ENCODE measurements at regions not wholly inside any gene's neighbourhood (a gene's known extent, or its start where the extent isn't known, plus 50 kb on each side); places are given as distances from the start of the nearest gene placed in this dataset.

DNA sequence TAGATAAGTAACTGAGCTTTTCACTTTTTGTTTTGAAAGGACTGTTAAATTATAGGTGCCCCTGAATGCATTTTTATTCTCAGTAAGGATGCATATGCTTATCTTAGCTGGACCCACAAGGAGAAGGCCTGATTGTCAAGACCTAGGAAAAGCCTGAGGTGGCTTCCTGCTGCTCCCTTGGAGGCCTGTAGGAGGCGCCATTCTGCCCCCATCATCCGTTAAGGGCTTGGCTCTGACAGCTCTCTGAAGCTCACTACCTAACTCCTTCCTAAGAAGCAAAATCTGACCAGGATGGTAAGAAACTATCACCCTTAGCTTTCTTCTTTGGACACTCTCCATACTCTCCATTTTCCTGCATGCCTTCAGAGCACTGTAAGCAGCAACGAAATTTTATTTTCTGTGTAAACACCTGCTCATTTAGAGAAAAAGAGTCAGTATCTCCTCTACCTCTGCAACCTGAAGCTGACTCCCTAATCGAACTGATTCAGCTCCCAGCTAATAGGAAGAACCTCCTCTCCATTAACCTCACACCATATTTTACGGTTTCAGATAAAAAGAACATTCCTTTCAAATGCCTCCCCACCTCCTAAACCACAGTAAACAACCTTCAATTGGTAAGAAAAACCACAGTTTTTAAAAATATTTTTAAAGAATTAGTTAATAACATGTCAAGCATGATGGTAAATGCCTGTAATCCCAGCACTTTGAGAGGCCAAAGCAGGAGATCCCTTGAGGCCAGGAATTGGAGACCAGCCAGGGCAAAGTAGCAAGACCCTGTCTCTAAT lies 73.4 kb upstream of the EDNRA start:
- Histone ChIP-seq H3K36me3 (ENCODE audit: control insufficient read depth in 2 of 2, insufficient read depth in 1 of 2, low read length in 2 of 2) (no peaks in the 10 kb centered on the region), H3K4me1 (ENCODE audit: control insufficient read depth, insufficient read depth, low read length) (no peaks in the 10 kb centered on the region), H3K27ac (ENCODE audit: extremely low read depth, low read depth, low read length) (no peak overlapping the region), H3K4me3 (ENCODE audit: low read depth, low read length) (no peak overlapping the region), H3K9me3 (ENCODE audit: control insufficient read depth, insufficient read depth, low read depth, low read length) (no peaks in the 10 kb centered on the region)
- ChIA-PET POLR2A (no interaction called here), CTCF (interaction anchor here (0.6 to 1.5 kb wide), 3 partner anchors 26 to 192 kb away, joined by 3 to 7 read pairs (median 4); no protein-coding TSS in a partner anchor)
- TF ChIP-seq ZNF791 (tag by site-specific recombination; IDR thresholded peaks at IDR 0.05) (no peak), KLF8 (tag by site-specific recombination; IDR thresholded peaks at IDR 0.05) (no peak), BCL11A (tag by site-specific recombination; IDR thresholded peaks at IDR 0.05; ENCODE audit: low read depth) (no peak), ZNF830 (tag by site-specific recombination; IDR thresholded peaks at IDR 0.05; ENCODE audit: low read depth) (no peak), KLF10 (tag by site-specific recombination; IDR thresholded peaks at IDR 0.05) (no peak), MEIS1 (CRISPR knock-in tag; IDR thresholded peaks at IDR 0.05; ENCODE audit: borderline replicate concordance) (no peak), ZNF629 (tag by site-specific recombination; IDR thresholded peaks at IDR 0.05) (no peak), FEZF1 (tag by site-specific recombination; IDR thresholded peaks at IDR 0.05) (no peak), ZNF571 (tag by site-specific recombination; IDR thresholded peaks at IDR 0.05) (no peak), ZNF473 (tag by site-specific recombination; IDR thresholded peaks at IDR 0.05) (no peak), ZBTB7A (tag by site-specific recombination; IDR thresholded peaks at IDR 0.05; ENCODE audit: low read depth) (no peak), ZNF202 (tag by site-specific recombination; IDR thresholded peaks at IDR 0.05; ENCODE audit: borderline replicate concordance) (no peak), ZNF510 (tag by site-specific recombination; IDR thresholded peaks at IDR 0.05; ENCODE audit: insufficient replicate concordance) (no peak), ZNF302 (tag by site-specific recombination; IDR thresholded peaks at IDR 0.05; ENCODE audit: low read depth) (no peak)
- TF ChIP-seq, protein P1, sequence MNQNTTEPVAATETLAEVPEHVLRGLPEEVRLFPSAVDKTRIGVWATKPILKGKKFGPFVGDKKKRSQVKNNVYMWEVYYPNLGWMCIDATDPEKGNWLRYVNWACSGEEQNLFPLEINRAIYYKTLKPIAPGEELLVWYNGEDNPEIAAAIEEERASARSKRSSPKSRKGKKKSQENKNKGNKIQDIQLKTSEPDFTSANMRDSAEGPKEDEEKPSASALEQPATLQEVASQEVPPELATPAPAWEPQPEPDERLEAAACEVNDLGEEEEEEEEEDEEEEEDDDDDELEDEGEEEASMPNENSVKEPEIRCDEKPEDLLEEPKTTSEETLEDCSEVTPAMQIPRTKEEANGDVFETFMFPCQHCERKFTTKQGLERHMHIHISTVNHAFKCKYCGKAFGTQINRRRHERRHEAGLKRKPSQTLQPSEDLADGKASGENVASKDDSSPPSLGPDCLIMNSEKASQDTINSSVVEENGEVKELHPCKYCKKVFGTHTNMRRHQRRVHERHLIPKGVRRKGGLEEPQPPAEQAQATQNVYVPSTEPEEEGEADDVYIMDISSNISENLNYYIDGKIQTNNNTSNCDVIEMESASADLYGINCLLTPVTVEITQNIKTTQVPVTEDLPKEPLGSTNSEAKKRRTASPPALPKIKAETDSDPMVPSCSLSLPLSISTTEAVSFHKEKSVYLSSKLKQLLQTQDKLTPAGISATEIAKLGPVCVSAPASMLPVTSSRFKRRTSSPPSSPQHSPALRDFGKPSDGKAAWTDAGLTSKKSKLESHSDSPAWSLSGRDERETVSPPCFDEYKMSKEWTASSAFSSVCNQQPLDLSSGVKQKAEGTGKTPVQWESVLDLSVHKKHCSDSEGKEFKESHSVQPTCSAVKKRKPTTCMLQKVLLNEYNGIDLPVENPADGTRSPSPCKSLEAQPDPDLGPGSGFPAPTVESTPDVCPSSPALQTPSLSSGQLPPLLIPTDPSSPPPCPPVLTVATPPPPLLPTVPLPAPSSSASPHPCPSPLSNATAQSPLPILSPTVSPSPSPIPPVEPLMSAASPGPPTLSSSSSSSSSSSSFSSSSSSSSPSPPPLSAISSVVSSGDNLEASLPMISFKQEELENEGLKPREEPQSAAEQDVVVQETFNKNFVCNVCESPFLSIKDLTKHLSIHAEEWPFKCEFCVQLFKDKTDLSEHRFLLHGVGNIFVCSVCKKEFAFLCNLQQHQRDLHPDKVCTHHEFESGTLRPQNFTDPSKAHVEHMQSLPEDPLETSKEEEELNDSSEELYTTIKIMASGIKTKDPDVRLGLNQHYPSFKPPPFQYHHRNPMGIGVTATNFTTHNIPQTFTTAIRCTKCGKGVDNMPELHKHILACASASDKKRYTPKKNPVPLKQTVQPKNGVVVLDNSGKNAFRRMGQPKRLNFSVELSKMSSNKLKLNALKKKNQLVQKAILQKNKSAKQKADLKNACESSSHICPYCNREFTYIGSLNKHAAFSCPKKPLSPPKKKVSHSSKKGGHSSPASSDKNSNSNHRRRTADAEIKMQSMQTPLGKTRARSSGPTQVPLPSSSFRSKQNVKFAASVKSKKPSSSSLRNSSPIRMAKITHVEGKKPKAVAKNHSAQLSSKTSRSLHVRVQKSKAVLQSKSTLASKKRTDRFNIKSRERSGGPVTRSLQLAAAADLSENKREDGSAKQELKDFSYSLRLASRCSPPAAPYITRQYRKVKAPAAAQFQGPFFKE (tag by site-specific recombination; IDR thresholded peaks at IDR 0.05; ENCODE audit: borderline replicate concordance), result no peak

DNA sequence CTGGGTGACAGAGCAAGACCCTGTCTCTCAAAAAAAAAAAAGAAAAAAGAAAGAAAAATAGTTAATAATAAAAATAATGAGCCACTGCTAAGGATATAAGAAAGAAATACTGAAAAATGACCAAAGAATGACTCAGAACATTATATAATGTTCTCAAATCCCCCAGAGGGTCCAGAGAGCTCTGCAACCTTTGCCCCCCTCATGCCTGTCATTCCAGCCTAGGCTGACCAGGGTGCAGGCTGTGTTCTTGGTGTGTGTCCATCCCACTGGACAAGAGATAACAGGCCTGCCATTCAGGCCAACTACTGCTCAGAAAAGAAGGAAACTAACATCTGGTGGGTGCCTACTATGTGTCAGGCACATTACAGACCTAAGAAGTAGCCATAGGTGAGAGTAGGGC lies 72.7 kb upstream of the EDNRA start:
- Histone ChIP-seq H3K4me3 (ENCODE audit: low read depth, low read length) (no peak overlapping the region), H3K36me3 (ENCODE audit: control insufficient read depth in 2 of 2, insufficient read depth in 1 of 2, low read length in 2 of 2) (no peaks in the 10 kb centered on the region), H3K4me1 (ENCODE audit: control insufficient read depth, insufficient read depth, low read length) (no peaks in the 10 kb centered on the region), H3K27ac (ENCODE audit: extremely low read depth, low read depth, low read length) (no peak overlapping the region), H3K9me3 (ENCODE audit: control insufficient read depth, insufficient read depth, low read depth, low read length) (no peaks in the 10 kb centered on the region)
- CTCF ChIA-PET, result interaction anchor here (1.5 kb wide), 1 partner anchor 182 kb away, joined by 7 read pairs; no protein-coding TSS in a partner anchor
- POLR2A ChIA-PET, result no interaction called here
- no peak for TF ChIP-seq ZNF600 (tag by site-specific recombination; IDR thresholded peaks at IDR 0.05)
- TF ChIP-seq, protein P2, sequence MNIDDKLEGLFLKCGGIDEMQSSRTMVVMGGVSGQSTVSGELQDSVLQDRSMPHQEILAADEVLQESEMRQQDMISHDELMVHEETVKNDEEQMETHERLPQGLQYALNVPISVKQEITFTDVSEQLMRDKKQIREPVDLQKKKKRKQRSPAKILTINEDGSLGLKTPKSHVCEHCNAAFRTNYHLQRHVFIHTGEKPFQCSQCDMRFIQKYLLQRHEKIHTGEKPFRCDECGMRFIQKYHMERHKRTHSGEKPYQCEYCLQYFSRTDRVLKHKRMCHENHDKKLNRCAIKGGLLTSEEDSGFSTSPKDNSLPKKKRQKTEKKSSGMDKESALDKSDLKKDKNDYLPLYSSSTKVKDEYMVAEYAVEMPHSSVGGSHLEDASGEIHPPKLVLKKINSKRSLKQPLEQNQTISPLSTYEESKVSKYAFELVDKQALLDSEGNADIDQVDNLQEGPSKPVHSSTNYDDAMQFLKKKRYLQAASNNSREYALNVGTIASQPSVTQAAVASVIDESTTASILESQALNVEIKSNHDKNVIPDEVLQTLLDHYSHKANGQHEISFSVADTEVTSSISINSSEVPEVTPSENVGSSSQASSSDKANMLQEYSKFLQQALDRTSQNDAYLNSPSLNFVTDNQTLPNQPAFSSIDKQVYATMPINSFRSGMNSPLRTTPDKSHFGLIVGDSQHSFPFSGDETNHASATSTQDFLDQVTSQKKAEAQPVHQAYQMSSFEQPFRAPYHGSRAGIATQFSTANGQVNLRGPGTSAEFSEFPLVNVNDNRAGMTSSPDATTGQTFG (tag by site-specific recombination; IDR thresholded peaks at IDR 0.05; ENCODE audit: borderline replicate concordance), result no peak
- TF ChIP-seq ZNF624 (tag by site-specific recombination; IDR thresholded peaks at IDR 0.05), result no peak
- TF ChIP-seq ZNF433 (tag by site-specific recombination; IDR thresholded peaks at IDR 0.05; ENCODE audit: low read depth), result no peak
- no peak for TF ChIP-seq ZBTB1 (tag by site-specific recombination; IDR thresholded peaks at IDR 0.05)
- TF ChIP-seq, protein P3, sequence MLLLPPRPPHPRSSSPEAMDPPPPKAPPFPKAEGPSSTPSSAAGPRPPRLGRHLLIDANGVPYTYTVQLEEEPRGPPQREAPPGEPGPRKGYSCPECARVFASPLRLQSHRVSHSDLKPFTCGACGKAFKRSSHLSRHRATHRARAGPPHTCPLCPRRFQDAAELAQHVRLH (tag by site-specific recombination; IDR thresholded peaks at IDR 0.05), result no peak
- TF ChIP-seq, protein P4, sequence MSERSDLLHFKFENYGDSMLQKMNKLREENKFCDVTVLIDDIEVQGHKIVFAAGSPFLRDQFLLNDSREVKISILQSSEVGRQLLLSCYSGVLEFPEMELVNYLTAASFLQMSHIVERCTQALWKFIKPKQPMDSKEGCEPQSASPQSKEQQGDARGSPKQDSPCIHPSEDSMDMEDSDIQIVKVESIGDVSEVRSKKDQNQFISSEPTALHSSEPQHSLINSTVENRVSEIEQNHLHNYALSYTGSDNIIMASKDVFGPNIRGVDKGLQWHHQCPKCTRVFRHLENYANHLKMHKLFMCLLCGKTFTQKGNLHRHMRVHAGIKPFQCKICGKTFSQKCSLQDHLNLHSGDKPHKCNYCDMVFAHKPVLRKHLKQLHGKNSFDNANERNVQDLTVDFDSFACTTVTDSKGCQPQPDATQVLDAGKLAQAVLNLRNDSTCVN (tag by site-specific recombination; optimal IDR thresholded peaks at IDR 0.05), result no peak
- TF ChIP-seq, protein P5, sequence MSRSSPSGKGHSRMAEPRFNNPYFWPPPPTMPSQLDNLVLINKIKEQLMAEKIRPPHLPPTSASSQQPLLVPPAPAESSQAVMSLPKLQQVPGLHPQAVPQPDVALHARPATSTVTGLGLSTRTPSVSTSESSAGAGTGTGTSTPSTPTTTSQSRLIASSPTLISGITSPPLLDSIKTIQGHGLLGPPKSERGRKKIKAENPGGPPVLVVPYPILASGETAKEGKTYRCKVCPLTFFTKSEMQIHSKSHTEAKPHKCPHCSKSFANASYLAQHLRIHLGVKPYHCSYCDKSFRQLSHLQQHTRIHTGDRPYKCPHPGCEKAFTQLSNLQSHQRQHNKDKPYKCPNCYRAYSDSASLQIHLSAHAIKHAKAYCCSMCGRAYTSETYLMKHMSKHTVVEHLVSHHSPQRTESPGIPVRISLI (tag by site-specific recombination; IDR thresholded peaks at IDR 0.05), result no peak
- TF ChIP-seq ZFP37 (tag by site-specific recombination; IDR thresholded peaks at IDR 0.05), result no peak

All from HEK293 (cell line).